ENCODE measurements at regions not wholly inside any gene's neighbourhood (a gene's known extent, or its start where the extent isn't known, plus 50 kb on each side); places are given as distances from the start of the nearest gene placed in this dataset.

DNA sequence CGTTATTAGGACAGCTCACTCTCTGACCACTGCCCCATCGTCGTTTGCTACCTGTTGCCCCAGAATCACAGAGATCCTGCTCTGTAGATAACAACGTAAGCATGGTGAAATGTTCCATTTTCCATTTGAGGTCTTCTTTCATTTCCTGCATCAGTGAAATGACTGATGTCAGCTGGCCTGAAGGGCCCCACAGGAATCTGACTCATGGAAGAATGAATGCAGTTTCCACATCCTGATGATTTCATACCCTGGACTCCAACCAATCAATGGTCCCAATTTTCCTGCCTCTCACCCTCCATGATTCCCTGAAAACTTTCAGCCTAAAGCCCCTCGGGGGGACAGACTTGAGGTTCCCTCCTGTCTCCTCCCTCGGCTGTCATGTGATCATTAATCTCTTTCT is 394.4 kb upstream of the CDH4 start:
- TF ChIP-seq, protein P1, sequence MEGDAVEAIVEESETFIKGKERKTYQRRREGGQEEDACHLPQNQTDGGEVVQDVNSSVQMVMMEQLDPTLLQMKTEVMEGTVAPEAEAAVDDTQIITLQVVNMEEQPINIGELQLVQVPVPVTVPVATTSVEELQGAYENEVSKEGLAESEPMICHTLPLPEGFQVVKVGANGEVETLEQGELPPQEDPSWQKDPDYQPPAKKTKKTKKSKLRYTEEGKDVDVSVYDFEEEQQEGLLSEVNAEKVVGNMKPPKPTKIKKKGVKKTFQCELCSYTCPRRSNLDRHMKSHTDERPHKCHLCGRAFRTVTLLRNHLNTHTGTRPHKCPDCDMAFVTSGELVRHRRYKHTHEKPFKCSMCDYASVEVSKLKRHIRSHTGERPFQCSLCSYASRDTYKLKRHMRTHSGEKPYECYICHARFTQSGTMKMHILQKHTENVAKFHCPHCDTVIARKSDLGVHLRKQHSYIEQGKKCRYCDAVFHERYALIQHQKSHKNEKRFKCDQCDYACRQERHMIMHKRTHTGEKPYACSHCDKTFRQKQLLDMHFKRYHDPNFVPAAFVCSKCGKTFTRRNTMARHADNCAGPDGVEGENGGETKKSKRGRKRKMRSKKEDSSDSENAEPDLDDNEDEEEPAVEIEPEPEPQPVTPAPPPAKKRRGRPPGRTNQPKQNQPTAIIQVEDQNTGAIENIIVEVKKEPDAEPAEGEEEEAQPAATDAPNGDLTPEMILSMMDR (conservative IDR thresholded peaks at IDR 0.05): no peak
- TF ChIP-seq ZFX (IDR thresholded peaks at IDR 0.05): no peak
